HCT116 (cell line): ENCODE measurements at regions not wholly inside any gene's neighbourhood (a gene's known extent, or its start where the extent isn't known, plus 50 kb on each side); places are given as distances from the start of the nearest gene placed in this dataset.

Experiments
- ATAC-seq: fragments of 200-7000 bp; cut with Tn5 transposase; 2 replicates; pipeline ENCODE4 v1.9.1; 2020; ENCODE audit warnings: mild to moderate bottlenecking, moderate library complexity
- BruUV-seq: library from RNA; stranded (reverse); fragments of 400-500 nt; replicated peaks from 2 replicates; lab custom pipeline; 2021; lab: Mats Ljungman, UMichigan
- CTCF ChIA-PET: fragments of 300-600 bp; sonication (Branson Sonifier 250); formaldehyde crosslinking; loops from one replicate; lab custom pipeline; 2021; ENCODE audit warnings: antibody characterized with exemption; lab: Charles Lee
- POLR2A ChIA-PET: fragments of 300-600, 350-600 bp; sonication (Branson Sonifier 250); formaldehyde crosslinking; loops from one replicate; lab custom pipeline; 2021; ENCODE audit warnings: antibody characterized with exemption; lab: Charles Lee
- RAD21 ChIA-PET, 2 experiments: fragments of 300-600 bp; sonication (Branson Sonifier 250); formaldehyde crosslinking; loops; one replicate each; lab custom pipeline; 2023; ENCODE audit warnings: low total read pairs in 2 of 2; ENCODE audit not compliant: uncharacterized antibody in 2 of 2, unreplicated experiment in 2 of 2, low non-redundant PET in 1 of 2; lab: Charles Lee
- DNase-seq: peaks from one replicate; pipeline ENCODE4 v3.0.0-alpha.2; 2010; ENCODE audit warnings: low read depth, low spot score
- H2AFZ ChIP-seq: fragments of 200-600 bp; shearing (Covaris generic), sonication (generic); 2 replicates; pipeline ENCODE4 v1.6.1; 2017; ENCODE audit warnings: low read depth, mixed run types, mixed read lengths, antibody characterized with exemption, low read length; ENCODE audit not compliant: poor library complexity, severe bottlenecking
- H3K27ac ChIP-seq: 2 replicates; pipeline ENCODE4 v1.5.1; 2012; ENCODE audit warnings: low read depth, low read length
- H3K27me3 ChIP-seq: fragments of 200-600 bp; sonication (generic); 2 replicates; pipeline ENCODE4 v1.6.1; 2016; ENCODE audit warnings: mixed run types, low read length, mixed read lengths; ENCODE audit not compliant: insufficient read depth
- H3K36me3 ChIP-seq, 2 experiments: fragments of 200-500 bp in 1 of 2; fragments of 200-600 bp in 1 of 2; sonication (Bioruptor generic) in 1 of 2; sonication (generic) in 1 of 2; 2 replicates each; pipeline versions ENCODE4 v1.5.1 to v1.6.1; 2014 to 2016; ENCODE audit warnings: low read length in 2 of 2, inconsistent platforms in 1 of 2, mixed read lengths in 1 of 2, mixed run types in 1 of 2; ENCODE audit not compliant: insufficient read depth in 2 of 2, control insufficient read depth in 1 of 2
- H3K4me1 ChIP-seq, 2 experiments: fragments of 200-600 bp in 1 of 2; sonication (generic) in 1 of 2; 2 replicates each; pipeline versions ENCODE4 v1.5.1 to v1.6.1; 2012 to 2017; ENCODE audit warnings: low read length in 2 of 2, inconsistent platforms in 1 of 2, mild to moderate bottlenecking in 1 of 2, mixed read lengths in 1 of 2, mixed run types in 1 of 2, moderate library complexity in 1 of 2; ENCODE audit not compliant: insufficient read depth in 2 of 2, control insufficient read depth in 1 of 2
- H3K4me2 ChIP-seq: fragments of 200-600 bp; sonication (generic); 2 replicates; pipeline ENCODE4 v1.6.1; 2017; ENCODE audit warnings: mixed run types, low read length, mixed read lengths
- H3K4me3 ChIP-seq, 2 experiments: fragments of 200-600 bp in 1 of 2; sonication (generic) in 1 of 2; replicated peaks in 1 of 2; 2 replicates each; pipeline ENCODE4 v1.5.1; 2011 to 2016; ENCODE audit warnings: low read length in 2 of 2, control low read depth in 1 of 2, low read depth in 1 of 2, mild to moderate bottlenecking in 1 of 2, mixed read lengths in 1 of 2, mixed run types in 1 of 2
- H3K79me2 ChIP-seq: fragments of 200-600 bp; sonication (generic); 2 replicates; pipeline ENCODE4 v1.6.1; 2017; ENCODE audit warnings: mild to moderate bottlenecking, mixed run types, low read length, moderate library complexity, mixed read lengths; ENCODE audit not compliant: insufficient read depth
- H3K9ac ChIP-seq: fragments of 200-600 bp; sonication (generic); 2 replicates; pipeline ENCODE4 v1.6.1; 2016; ENCODE audit warnings: low read length, mixed read lengths
- H3K9me2 ChIP-seq: fragments of 200-600 bp; sonication (generic), shearing (Covaris generic); 2 replicates; pipeline ENCODE4 v1.6.1; 2017; ENCODE audit warnings: mixed run types, mild to moderate bottlenecking, moderate library complexity; ENCODE audit not compliant: insufficient read depth
- H3K9me3 ChIP-seq, 2 experiments: fragments of 200-500 bp in 1 of 2; fragments of 200-600 bp in 1 of 2; sonication (Bioruptor generic) in 1 of 2; sonication (generic) in 1 of 2; 2 replicates each; pipeline ENCODE4 v1.6.1; 2014 to 2017; ENCODE audit warnings: low read length in 2 of 2, mixed read lengths in 2 of 2, inconsistent platforms in 1 of 2, low read depth in 1 of 2, mild to moderate bottlenecking in 1 of 2, mixed run types in 1 of 2, moderate library complexity in 1 of 2; ENCODE audit not compliant: control insufficient read depth in 1 of 2, insufficient read depth in 1 of 2
- H4K20me1 ChIP-seq: fragments of 200-600 bp; sonication (generic), shearing (Covaris generic); 2 replicates; pipeline ENCODE4 v1.6.1; 2017; ENCODE audit warnings: mixed run types, mild to moderate bottlenecking, moderate library complexity; ENCODE audit not compliant: insufficient read depth
- CBX3 ChIP-seq: IDR thresholded peaks from 2 replicates; pipeline ENCODE4 v1.6.1; 2012; ENCODE audit warnings: low read depth
- CEBPB ChIP-seq: IDR thresholded peaks from 2 replicates; pipeline ENCODE4 v1.6.1; 2012; ENCODE audit warnings: low read depth
- EGR1 ChIP-seq: IDR thresholded peaks from 2 replicates; pipeline ENCODE4 v1.6.1; 2012; ENCODE audit warnings: low read depth
- ELF1 ChIP-seq: IDR thresholded peaks from 2 replicates; pipeline ENCODE4 v1.6.1; 2012; ENCODE audit warnings: low read depth, borderline replicate concordance
- EZH2 ChIP-seq: fragments of 200-600 bp; sonication (generic); IDR thresholded peaks from 2 replicates; pipeline ENCODE4 v1.6.1; 2017; ENCODE audit warnings: antibody characterized with exemption, mixed run types
- EZH2phosphoT487 ChIP-seq: fragments of 200-600 bp; IDR thresholded peaks from 2 replicates; pipeline ENCODE4 v1.6.1; 2018; ENCODE audit warnings: antibody characterized with exemption, borderline replicate concordance
- JUND ChIP-seq: IDR thresholded peaks from 2 replicates; pipeline ENCODE4 v1.6.1; 2012
- POLR2A ChIP-seq: IDR thresholded peaks from 2 replicates; pipeline ENCODE4 v1.7.0; 2011; ENCODE audit warnings: borderline replicate concordance; ENCODE audit not compliant: insufficient read depth, insufficient read length; ENCODE audit errors: extremely low read depth
- RAD21 ChIP-seq: IDR thresholded peaks from 2 replicates; pipeline ENCODE4 v1.6.1; 2012; ENCODE audit warnings: low read depth, mild to moderate bottlenecking
- SP1 ChIP-seq: IDR thresholded peaks from 2 replicates; pipeline ENCODE4 v1.6.1; 2012; ENCODE audit warnings: low read depth
- SRF ChIP-seq: IDR thresholded peaks from 2 replicates; pipeline ENCODE4 v1.6.1; 2012; ENCODE audit warnings: low read depth
- TCF7L2 ChIP-seq: IDR thresholded peaks from 2 replicates; pipeline ENCODE4 v1.7.0; 2011; ENCODE audit warnings: borderline replicate concordance, inconsistent platforms; ENCODE audit not compliant: insufficient read depth, insufficient read length; ENCODE audit errors: extremely low read depth
- YY1 ChIP-seq: IDR thresholded peaks from 2 replicates; pipeline ENCODE4 v1.6.1; 2011; ENCODE audit warnings: low read length, low read depth, moderate library complexity, mild to moderate bottlenecking; ENCODE audit not compliant: insufficient replicate concordance; ENCODE audit errors: extremely low read depth
- ZFX ChIP-seq: fragments of 450-650 bp; IDR thresholded peaks from 2 replicates; pipeline ENCODE4 v1.6.1; 2017
- ZNF274 ChIP-seq: fragments of 200-500 bp; sonication (Bioruptor generic); IDR thresholded peaks from 2 replicates; pipeline ENCODE4 v1.6.1; 2014; ENCODE audit warnings: mild to moderate bottlenecking, low read depth, low read length, inconsistent platforms
- intact Hi-C: fragments of 100-400 bp; cut with micrococcal nuclease; formaldehyde crosslinking; loops from 2 replicates; pipeline ENCODE4 v1.10.0; 2022
- TF ChIP-seq, protein P1 (sequence below): IDR thresholded peaks from 2 replicates; pipeline ENCODE4 v1.6.1; 2012
- TF ChIP-seq, protein P2 (sequence below): IDR thresholded peaks from 2 replicates; pipeline ENCODE4 v1.6.1; 2011; ENCODE audit warnings: mild to moderate bottlenecking, low read length, moderate library complexity; ENCODE audit not compliant: insufficient replicate concordance; ENCODE audit errors: extremely low read depth

DNA sequence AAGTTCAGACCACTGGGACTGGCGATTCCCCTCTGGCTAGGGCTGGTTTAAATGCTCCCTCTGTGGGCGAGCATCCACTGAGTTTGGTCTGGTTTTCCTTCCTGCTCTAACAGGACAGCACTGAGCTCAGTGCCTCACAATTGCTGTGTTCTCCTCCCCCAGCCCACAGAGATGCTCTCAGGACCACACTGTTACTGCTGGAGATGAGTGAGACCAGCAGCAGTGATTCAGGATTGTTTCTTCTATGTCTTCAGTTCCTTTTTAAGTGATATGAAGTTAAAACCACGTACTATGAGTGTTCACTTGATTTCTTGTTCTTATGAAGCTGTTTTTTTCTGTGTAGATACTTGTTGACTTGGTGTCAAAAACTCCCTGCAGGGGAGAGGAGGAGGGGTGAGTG is 180.4 kb upstream of the COL8A1 start:
- no peak overlapping the region for H3K4me2 ChIP-seq
- CTCF ChIA-PET = no interaction called here
- no peak for DNase-seq
- peaks cover 23% of the 10 kb centered on the region for H3K27me3 ChIP-seq
- ATAC-seq = no peak
- RAD21 ChIA-PET = no interaction called here
- BruUV-seq = no TSS peak
- no peaks in the 10 kb centered on the region for H3K9me2 ChIP-seq
- H3K4me1 ChIP-seq = no peaks in the 10 kb centered on the region
- no peaks in the 10 kb centered on the region for H4K20me1 ChIP-seq
- H3K36me3 ChIP-seq = no peaks in the 10 kb centered on the region
- no peak overlapping the region for H3K4me3 ChIP-seq
- H3K9ac ChIP-seq = no peak overlapping the region
- no peaks in the 10 kb centered on the region for H3K79me2 ChIP-seq
- no peak overlapping the region for H2AFZ ChIP-seq
- no peak overlapping the region for H3K27ac ChIP-seq
- no peak for TF ChIP-seq ZNF274
- TF ChIP-seq EZH2 = no peak
- no peak for TF ChIP-seq ZFX
- no peak for TF ChIP-seq CBX3
- TF ChIP-seq ELF1 = no peak
- TF ChIP-seq, protein P1, sequence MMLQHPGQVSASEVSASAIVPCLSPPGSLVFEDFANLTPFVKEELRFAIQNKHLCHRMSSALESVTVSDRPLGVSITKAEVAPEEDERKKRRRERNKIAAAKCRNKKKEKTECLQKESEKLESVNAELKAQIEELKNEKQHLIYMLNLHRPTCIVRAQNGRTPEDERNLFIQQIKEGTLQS = no peak
- TF ChIP-seq POLR2A = no peak
- TF ChIP-seq SRF = no peak
- TF ChIP-seq EZH2phosphoT487 = no peak
- no peak for TF ChIP-seq RAD21
- TF ChIP-seq TCF7L2 = no peak
- TF ChIP-seq JUND = no peak
- no peak for TF ChIP-seq YY1
- TF ChIP-seq EGR1 = no peak
- no peak for TF ChIP-seq CEBPB
- TF ChIP-seq SP1 = no peak
- TF ChIP-seq, protein P2, sequence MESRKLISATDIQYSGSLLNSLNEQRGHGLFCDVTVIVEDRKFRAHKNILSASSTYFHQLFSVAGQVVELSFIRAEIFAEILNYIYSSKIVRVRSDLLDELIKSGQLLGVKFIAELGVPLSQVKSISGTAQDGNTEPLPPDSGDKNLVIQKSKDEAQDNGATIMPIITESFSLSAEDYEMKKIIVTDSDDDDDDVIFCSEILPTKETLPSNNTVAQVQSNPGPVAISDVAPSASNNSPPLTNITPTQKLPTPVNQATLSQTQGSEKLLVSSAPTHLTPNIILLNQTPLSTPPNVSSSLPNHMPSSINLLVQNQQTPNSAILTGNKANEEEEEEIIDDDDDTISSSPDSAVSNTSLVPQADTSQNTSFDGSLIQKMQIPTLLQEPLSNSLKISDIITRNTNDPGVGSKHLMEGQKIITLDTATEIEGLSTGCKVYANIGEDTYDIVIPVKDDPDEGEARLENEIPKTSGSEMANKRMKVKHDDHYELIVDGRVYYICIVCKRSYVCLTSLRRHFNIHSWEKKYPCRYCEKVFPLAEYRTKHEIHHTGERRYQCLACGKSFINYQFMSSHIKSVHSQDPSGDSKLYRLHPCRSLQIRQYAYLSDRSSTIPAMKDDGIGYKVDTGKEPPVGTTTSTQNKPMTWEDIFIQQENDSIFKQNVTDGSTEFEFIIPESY = no peak
- POLR2A ChIA-PET = no interaction called here
- intact Hi-C loops = no loop called here
- no peaks in the 10 kb centered on the region for H3K9me3 ChIP-seq
